ENCODE measurements at regions not wholly inside any gene's neighbourhood (a gene's known extent, or its start where the extent isn't known, plus 50 kb on each side); places are given as distances from the start of the nearest gene placed in this dataset.
"Not testable (repeated sequence)": the region's sequence is repeated elsewhere in the genome, so short reads cannot be mapped to it uniquely, and the experiment has no call there.

DNA sequence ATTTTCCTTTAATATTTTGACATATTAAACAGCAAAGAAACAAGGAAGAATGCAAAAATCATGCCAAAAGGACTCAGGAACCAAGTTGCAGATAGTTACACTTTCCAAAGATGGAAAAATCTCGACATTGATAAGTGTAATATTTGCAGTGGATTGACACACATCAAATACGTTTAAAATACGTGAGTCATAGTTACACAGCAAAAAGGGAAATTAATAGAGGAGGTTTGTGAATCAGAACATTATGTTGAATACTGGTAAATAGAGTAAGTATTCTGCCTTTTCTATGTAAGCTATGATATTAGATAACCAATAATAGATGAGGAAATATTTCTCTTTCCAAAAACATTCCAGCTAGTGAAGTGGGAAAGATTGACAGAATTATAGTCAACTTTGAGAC is 1761.3 kb upstream of the IGFBP7 start:
- DNase-seq: no peak

DNA sequence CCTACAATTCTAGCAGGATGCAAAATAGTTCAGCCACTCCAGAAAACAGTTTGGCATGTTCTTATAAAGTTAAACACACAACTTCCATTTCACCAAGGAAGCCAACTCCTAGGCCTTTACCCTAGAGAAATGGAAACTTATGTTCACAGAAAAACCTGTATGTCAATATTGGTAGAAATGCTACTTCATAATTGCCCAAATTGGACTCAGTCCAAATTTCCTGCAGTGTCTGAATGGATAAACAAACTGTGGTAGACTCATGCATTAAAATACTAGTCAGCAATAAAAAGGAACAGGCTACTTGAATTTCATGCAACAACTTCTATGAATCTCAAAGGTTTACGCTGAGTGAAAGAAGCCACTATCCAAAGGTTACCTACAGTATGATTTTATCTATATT is 1738.8 kb upstream of the IGFBP7 start:
- DNase-seq: no peak

DNA sequence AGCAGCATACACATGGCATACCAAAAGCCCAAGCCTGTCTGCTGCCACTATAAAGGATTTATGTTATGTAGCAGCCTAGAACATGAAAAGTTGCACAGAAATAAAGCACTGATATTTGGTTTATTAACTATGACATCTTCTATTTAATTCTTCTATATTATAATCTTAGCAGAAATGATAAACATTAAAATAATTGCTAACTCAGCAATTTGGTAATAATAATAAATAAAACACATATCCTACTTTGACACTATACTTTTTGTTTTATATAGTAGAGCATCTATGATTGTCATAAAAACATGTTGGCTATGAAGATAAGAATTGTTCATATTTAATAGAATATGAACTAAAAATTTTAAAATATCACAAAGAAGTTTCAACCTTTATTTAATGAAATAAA is 1733.3 kb upstream of the IGFBP7 start:
- DNase-seq: no peak

DNA sequence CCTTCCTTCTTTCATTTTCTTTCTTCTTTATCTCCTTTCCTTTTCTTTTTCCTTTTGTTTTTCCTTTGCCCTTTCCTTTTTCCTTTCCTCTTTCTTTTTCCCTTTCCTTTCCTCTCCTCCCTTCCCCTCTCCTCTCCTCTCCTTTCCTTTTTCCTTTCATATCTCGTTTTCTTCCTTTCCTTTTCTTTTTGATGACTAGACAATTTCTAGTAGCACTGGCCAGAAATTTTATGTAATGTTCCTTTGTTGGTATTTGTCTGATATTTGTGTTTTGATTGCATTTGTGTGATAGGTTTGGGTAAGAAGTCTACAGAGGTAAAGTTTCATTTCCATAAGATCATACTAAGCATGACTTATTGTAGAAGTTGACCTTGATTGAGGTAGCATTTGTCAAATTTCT is 1722.9 kb upstream of the IGFBP7 start:
- no peak for DNase-seq

DNA sequence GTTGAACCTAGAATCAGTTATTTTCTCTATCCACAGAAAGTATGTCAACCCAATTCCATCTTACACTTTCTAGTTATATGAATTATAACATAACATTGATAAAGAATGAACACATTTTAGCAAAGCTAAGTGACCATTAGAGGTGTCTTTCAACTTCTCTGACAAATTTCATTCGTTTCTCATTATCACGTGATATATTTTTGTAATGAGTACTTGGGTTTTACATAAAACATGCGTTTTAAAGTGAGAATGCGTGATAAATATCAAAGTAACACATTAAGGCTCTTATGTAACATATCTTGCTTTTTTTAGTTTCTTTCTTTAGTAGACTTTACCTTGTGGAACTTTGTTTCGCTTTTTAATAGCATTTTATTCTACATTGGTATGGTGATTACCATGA is 1715.1 kb upstream of the IGFBP7 start:
- no peak for DNase-seq

DNA sequence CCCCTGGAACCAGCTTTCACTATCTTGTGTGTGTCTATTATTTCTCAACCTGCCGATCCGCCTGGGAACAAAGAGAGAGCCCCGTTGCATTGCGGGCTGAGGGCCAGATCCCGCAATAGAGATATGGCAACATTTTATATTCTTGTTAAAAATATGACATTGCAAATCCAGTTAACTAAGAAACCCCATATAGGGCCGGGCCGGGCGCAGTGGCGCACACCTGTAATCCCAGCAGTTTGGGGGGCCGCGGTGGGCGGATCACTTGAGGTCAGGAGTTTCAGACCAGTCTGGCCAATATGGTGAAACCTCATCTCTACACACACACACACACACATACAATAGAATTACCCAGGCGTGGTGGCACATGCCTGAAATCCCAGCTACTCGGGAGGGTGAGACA is 1708.4 kb upstream of the IGFBP7 start:
- not testable (repeated sequence) for DNase-seq

DNA sequence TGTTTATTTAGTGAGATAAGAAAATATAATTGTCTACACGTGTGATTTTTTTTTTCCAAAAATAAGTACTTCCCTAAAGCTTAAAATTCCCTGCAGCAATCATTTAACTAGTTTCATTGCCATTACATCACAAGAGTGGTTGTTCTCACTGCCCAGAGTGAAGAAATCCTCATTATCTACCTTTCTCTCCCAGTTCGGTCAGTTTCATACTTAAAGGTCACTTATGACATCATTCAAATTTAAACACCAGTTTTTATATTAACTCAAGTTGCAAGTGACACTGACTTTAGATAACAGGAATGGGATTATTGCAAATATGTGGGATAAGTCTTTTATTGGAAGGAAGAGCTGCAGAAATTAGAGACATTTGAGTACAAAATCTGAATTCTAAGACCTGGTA is 1699.8 kb upstream of the IGFBP7 start:
- DNase-seq: no peak

DNA sequence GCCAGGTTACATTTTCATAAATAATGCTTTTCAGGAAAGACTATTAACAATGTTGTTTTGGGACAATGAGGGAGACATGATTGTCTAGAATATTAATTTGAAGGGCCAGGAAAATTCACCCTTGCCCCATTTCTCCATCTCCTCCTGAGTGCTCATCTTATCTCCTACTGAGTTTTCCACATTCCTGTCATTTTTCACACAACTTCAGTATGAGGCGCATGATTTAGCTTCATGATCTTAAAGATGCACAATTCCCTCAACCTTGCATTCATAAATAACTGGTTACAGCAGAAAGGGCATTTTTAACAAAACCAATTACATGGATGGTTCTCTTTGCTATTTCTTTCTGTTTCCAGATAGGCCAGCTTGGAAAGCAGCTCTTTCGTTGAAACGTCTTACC is 1699.2 kb upstream of the IGFBP7 start:
- no peak for DNase-seq

DNA sequence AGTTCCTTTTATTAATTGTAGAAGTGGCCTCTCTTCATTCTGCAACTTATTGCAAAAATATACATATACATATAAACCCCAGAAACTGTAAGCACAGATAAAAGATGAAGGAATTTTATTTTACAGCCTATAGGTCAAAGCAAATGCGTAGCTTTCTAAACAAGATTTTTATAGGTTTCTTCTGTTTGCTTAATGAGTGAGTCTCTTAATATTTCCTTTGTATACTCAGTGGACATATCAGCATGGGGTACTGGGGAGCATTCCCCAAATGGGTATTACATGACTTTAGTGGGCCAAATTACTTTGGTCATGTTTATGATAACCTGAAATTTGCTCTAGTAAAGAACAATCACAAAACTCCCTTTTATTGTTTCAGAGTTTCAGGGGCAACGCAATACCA is 1698.6 kb upstream of the IGFBP7 start:
- no peak for DNase-seq

DNA sequence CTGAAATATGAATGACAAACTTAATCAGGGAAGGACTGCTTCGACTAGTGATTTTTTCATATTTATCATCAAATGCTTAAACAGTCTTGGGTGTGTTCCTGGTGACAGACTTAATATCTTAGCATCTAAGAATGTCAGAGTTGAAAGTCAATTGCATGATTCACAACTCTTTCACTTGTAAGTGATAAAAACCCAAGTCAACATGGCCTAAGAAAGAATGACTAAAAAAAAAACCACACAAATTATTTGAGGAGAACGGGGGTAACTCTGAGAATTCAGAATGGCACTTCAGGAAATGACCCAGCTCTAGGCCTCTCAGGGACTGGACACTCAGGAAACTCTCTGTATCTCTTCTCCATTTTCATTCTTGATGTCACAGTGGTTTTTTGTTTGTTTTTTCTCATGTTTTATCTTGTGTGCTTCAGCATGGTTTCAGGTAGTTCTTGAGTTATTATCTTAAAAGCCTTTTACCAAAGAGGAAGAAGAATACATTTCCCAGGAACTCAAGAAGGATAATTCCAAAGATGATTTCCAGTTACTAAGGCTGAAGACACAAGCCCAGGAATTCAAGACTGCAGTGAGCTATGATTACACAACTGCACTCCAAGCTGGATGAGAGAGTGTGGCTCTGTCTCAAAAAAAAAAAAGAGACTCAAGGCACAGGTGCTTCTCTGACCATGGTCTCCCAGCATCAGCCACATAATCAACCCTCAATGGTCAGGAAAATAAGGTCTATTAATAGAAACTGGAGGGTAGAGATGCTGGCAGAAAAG is 1697.8 kb upstream of the IGFBP7 start:
- no peak for DNase-seq

DNA sequence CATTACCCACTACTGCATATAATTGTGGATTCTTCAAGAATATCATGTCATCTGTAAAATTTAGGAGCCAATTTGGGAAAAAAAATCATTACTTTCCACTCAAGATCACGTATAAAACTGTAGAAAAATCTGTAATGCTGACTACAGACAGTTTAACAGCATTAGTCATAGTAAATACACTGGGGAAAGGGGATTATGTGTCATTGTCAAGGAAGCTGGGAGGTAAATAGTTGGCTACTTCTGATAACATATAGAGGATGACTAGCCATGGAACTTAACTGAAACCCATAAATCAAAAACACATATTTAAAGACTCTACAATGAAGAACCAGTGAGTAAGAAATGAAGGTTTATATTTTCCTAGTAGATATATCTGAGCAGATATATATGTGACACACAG is 1666.4 kb upstream of the IGFBP7 start:
- no peak for DNase-seq

DNA sequence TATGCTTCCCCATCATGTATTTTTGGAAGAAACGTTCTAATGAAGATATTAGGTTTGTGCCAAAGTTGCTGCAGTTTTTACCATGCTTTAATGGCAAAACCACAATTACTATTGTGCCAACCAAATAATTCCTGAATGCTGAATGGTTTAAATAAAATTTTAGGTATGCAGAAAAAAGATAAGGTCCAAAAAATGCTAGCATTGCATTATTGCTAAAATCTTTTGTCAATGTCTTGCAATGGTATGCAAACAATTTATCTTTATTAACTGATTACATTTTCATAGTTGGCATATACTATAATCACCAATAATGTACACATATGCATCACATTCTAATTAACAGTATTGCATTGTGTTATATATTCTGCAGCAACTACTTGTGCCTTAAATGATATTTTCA is 1657.4 kb upstream of the IGFBP7 start:
- DNase-seq: no peak

DNA sequence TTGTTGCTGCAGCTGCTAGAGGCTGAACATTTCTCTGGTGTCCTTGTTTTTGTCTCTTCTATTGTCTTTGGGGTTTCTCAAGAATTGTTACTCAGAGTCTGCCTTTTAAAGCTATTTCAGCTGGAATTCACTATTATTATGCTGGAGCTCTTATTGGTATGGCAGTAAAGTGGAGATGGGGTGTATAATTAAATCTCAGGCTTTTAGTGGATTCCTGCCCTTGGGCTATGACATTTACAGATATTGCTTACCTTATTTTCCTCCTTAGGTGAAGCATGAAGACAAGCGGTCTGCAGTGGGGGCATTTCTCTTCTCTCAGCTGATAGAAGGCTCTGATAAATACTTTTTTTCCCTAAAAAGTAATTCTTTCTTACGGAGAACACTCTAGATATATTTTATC is 1656.6 kb upstream of the IGFBP7 start:
- no peak for DNase-seq

DNA sequence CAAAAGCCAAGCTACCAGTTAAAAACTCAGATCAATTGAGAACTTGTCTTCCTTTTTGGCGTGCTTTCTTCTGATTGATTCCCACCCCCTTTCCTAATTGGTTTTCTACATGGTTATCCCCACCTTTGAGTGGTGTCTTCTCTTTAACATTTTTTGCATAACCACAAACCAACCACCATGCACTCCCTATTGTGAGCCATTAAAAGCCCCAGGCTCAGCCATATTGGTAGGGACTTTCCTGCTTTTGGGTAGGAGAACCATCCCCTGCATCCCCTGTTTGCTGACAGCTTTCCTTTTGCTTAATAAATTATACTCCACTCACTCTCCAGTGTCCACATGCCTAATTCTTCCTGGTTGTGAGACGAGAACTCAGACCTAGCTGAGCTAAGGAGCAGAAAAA is 1651.4 kb upstream of the IGFBP7 start:
- no peak for DNase-seq

DNA sequence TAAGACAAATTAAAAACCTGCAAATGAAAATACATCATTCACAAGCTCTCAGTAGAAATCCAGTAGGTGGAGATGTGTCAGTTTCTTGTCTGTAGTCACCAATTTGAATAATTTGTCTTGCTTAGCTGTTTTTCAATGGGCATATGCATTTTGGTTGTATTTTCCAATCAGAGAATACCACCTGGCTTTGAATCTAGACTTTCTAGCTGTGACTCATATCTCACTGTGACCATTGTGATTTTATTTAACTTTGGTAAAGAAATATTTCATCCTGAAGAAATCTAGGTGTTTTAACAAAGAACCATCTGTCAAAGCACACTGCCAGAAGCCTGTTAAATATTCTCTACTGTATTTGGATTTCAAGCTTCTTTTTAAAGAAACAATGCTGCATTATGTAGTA is 1650.6 kb upstream of the IGFBP7 start:
- no peak for DNase-seq

DNA sequence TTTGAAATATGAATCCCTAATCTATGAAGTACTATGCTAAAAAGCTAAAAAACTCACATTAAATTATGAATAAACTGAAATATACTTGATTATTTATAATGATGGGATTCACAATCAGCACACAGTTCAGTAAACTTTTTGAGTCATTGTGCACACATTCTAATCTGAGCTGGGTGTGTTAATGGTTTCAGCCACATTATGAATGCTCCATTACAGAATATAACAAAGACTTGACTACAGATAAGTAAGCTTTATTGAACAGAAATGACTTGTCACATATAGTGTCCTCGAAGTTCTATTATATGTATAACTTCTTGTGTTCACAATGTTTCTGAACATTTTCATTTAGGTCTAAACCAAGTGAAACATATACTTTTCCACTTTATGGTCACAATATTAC is 1649.9 kb upstream of the IGFBP7 start:
- DNase-seq: no peak

DNA sequence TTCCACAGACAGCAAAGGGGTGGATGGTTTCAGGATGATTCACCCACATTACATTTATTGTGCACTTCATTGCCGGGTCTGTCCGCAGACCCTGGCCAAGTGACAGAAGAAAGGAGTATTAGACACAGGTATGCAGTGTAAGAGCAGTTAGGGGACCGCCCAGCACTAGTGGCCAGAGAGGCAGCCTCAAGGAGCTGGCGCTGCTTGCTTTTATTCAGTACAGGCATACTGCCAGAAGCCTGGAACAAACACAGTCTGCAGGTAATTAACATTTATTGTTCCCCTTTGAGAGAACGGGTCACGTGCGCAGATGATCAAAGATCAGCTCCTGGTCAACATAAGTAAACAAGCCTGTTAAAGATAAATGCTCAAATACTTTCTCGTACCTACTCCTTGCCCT is 1639.0 kb upstream of the IGFBP7 start:
- no peak for DNase-seq

DNA sequence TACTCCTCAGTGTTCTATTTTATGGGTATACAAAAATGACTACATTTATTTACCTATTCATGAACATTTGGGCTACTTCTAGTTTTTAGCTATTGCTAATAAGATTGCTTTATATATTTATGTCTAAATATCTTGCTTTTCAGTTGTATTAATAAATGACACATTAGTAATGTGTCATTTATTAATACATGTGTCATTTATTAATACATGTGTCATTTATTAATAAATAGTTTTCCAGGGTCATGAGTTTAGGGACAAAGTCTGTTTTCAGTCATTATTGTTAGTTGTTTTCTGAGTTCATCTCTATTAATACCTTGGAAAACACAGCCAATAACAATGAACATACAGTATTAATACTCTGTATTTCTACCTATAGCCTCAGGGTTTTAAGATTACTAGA is 1630.7 kb upstream of the IGFBP7 start:
- no peak for DNase-seq

DNA sequence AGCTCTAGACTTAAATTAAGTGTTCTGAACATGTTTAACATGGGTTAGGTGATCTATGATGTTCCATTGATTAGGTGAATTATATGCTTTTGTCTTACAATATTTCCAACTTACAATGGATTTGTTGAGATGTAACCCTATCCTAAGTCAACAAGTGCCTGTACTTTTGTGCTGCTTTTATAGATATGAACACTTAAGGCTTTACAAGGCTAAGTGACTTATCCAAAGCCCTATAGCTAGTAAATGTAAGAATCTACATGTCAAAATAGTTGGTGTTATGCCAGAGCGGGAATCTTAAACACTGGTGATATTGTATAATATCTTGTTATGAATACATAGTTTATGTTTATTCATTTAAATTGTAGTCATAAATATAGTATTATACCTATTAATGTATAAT is 1629.1 kb upstream of the IGFBP7 start:
- no peak for DNase-seq

DNA sequence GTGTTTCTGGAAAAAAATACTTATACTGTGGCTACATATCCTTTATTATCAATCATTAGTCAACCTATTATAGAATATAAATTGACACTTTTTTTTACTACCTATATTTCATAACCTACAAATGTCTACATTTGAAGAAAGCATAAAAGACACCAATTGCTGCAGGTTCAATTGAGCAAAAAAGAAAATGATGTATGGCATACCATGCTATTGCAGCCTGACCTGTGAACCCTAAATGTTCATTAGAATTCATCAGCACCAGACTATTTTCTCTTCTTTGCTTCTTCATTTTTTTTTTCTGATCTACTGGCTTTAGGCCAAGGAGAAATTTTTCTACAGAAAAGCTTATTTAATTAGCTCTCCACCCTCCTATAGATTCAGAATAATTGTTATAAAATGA is 1628.2 kb upstream of the IGFBP7 start:
- DNase-seq: no peak

DNA sequence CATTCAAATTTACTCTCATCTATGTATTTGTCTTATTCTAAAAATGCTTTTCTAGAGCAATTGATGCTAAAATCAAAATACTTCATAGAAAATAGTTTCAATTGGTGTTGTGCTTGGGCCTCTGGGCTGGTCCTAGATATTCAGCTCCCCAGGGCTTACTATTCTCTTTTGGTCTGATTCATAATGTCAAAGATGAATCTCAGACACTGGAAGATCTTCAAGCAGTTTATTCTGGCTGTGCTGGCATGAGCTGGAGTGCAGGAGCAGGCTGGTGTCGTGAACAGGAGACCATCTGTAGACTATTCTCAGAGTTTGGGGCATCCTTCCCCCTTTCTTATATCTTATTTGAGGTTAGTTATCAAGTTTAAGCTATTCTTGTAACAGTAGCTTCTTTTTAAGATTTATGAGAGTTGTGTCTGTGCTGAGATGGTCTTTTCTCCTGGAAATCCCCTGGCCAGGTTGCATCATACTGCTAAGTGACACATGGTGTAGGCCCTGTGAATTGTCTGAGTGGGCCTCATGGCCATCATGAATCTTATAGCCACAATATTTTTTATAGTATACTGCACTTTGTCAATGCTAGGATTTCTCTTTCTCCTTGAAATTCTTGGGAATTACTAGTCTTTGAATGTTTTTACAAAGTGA is 1624.0 kb upstream of the IGFBP7 start:
- DNase-seq: no peak

DNA sequence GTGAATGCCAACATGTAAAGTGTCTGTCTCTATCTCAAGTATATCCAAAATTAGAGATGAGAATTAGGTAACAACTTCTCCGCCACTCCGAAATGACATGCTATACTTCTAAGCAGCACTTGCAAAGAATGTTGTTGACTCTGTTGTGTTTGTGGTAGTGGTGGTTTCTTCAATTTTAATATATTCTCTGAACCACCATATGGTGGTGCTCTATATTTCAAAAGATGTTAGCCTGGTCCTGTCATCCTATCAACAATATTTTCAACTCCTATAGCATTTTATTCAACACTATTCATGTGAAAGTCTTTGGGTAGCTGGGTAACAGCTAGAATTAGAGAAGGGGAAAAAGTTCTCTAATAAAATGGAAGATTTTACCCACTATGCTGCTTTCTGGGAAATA is 1622.8 kb upstream of the IGFBP7 start:
- DNase-seq: no peak

DNA sequence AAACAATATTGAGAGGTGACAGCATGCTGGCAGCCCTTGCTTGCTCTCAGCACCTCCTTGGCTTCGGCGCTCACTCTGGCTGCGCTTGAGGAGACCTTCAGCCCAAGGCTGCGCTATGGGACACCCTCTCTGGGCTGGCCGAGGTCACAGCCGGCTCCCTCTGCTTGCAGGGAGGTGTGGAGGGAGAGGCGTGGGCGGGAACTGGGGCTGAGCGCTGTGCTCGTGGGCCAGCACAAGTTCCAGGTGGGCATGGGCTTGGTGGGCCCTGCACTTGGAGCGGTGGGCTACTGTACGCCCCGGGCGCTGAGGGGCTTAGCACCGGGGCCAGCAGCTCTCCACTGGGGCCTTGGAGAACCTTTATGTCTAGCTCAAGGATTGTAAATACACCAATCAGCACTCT is 1613.8 kb upstream of the IGFBP7 start:
- no peak for DNase-seq

DNA sequence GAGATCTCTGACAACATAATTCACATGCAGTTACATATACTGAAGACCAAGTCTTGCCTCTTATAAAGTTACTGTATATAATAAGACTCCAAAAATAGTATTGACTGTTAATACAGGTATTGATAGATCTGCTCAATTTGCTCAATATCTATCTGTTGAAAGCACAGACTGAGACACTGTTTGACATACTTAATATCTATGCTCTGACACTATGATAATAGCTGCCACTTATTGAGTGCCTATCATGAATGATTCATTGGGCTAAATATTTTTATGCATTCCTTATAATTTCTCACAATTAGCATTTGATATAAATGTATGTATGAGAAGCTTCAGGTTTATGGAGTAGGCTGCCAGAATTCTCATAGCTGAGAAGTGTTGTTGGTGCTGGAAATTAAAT is 1600.9 kb upstream of the IGFBP7 start:
- DNase-seq: no peak

DNA sequence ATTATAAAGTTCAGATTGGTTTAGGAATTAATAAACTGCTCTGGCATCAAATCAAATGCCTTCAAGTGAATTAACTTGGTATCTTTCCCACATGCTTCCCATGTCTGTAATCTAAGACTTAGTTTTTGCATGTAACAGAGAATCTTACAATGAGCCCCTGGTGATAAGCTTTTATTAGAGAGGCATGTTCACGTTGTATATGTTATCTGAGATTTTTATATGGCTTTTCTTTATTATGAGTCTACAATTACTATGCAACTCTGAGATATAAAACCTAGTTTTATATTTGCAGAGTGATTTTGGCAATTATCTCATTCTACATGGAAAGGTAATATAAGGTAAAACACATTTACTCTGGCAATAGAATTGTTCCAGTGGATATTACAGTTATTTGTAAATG is 1578.4 kb upstream of the IGFBP7 start:
- DNase-seq: no peak
